GM21367 (cell line): ENCODE measurements at regions not wholly inside any gene's neighbourhood (a gene's known extent, or its start where the extent isn't known, plus 50 kb on each side); places are given as distances from the start of the nearest gene placed in this dataset.
"Not testable (repeated sequence)": the region's sequence is repeated elsewhere in the genome, so short reads cannot be mapped to it uniquely, and the experiment has no call there.

ENCODE experiments used
- ATAC-seq: cut with Tn5 transposase; IDR thresholded peaks from one replicate; pipeline ENCODE4 v1.9.1; 2021; ENCODE audit not compliant: unreplicated experiment

- no peak for ATAC-seq
Measured at GRCh38 chr4:43089730-43090129, 197.2 kb downstream of the GRXCR1 start.

- no peak for ATAC-seq
Measured at GRCh38 chr4:43103048-43103447, 210.5 kb downstream of the GRXCR1 start.

- no peak for ATAC-seq
Measured at GRCh38 chr4:43112139-43112538, 219.6 kb downstream of the GRXCR1 start.

- ATAC-seq = no peak
Measured at GRCh38 chr4:43113196-43113595, 220.7 kb downstream of the GRXCR1 start.

- no peak for ATAC-seq
Measured at GRCh38 chr4:43126595-43126994, 234.1 kb downstream of the GRXCR1 start.

GRCh38 chr4:43130228-43131021 lies 237.9 kb downstream of the GRXCR1 start:
- ATAC-seq = no peak

GRCh38 chr4:43132010-43132582 lies 239.6 kb downstream of the GRXCR1 start:
- peak; percentile 75 for ATAC-seq

- no peak for ATAC-seq
Measured at GRCh38 chr4:43133566-43133965, 241.1 kb downstream of the GRXCR1 start.

GRCh38 chr4:43136752-43137151 lies 244.2 kb downstream of the GRXCR1 start:
- no peak for ATAC-seq

GRCh38 chr4:43146198-43146597 lies 253.7 kb downstream of the GRXCR1 start:
- ATAC-seq = no peak

GRCh38 chr4:43148481-43148880 lies 256.0 kb downstream of the GRXCR1 start:
- ATAC-seq = no peak

- ATAC-seq = no peak
Measured at GRCh38 chr4:43163101-43163792, 270.7 kb downstream of the GRXCR1 start.

GRCh38 chr4:43189741-43190140 lies 297.2 kb downstream of the GRXCR1 start:
- no peak for ATAC-seq

GRCh38 chr4:43212576-43212975 lies 320.1 kb downstream of the GRXCR1 start:
- ATAC-seq = not testable (repeated sequence)

GRCh38 chr4:43223820-43224219 lies 331.3 kb downstream of the GRXCR1 start:
- ATAC-seq = no peak

GRCh38 chr4:43224559-43224958 lies 332.0 kb downstream of the GRXCR1 start:
- no peak for ATAC-seq

- no peak for ATAC-seq
Measured at GRCh38 chr4:43233321-43233720, 340.8 kb downstream of the GRXCR1 start.

- no peak for ATAC-seq
Measured at GRCh38 chr4:43234626-43235415, 342.3 kb downstream of the GRXCR1 start.

GRCh38 chr4:43238008-43238407 lies 345.5 kb downstream of the GRXCR1 start:
- no peak for ATAC-seq

GRCh38 chr4:43238585-43238984 lies 346.1 kb downstream of the GRXCR1 start:
- no peak for ATAC-seq

- no peak for ATAC-seq
Measured at GRCh38 chr4:43241104-43241503, 348.6 kb downstream of the GRXCR1 start.
